HG03135 (cell line): ENCODE measurements at regions not wholly inside any gene's neighbourhood (a gene's known extent, or its start where the extent isn't known, plus 50 kb on each side); places are given as distances from the start of the nearest gene placed in this dataset.
"Not testable (repeated sequence)": the region's sequence is repeated elsewhere in the genome, so short reads cannot be mapped to it uniquely, and the experiment has no call there.

ENCODE experiments used
- ATAC-seq: cut with Tn5 transposase; IDR thresholded peaks from one replicate; pipeline ENCODE4 v1.9.1; 2021; ENCODE audit warnings: mild to moderate bottlenecking, moderate library complexity; ENCODE audit not compliant: unreplicated experiment

GRCh38 chr2:147165697-147166382 lies 679.0 kb upstream of the ACVR2A start:
- ATAC-seq: no peak

GRCh38 chr2:147164563-147164962 lies 680.3 kb upstream of the ACVR2A start:
- no peak for ATAC-seq

- ATAC-seq: no peak
Measured at GRCh38 chr2:147161746-147162145, 683.1 kb upstream of the ACVR2A start.

- ATAC-seq: no peak
Measured at GRCh38 chr2:147156970-147157369, 687.9 kb upstream of the ACVR2A start.

GRCh38 chr2:147150241-147150635 lies 694.6 kb upstream of the ACVR2A start:
- ATAC-seq: no peak

GRCh38 chr2:147149575-147150240 lies 695.1 kb upstream of the ACVR2A start:
- ATAC-seq: no peak

- no peak for ATAC-seq
Measured at GRCh38 chr2:147147802-147148201, 697.0 kb upstream of the ACVR2A start.

GRCh38 chr2:147141930-147142329 lies 702.9 kb upstream of the ACVR2A start:
- no peak for ATAC-seq

- ATAC-seq: not testable (repeated sequence)
Measured at GRCh38 chr2:147139732-147140131, 705.1 kb upstream of the ACVR2A start.

GRCh38 chr2:147137711-147138110 lies 707.1 kb upstream of the ACVR2A start:
- ATAC-seq: no peak

- ATAC-seq: no peak
Measured at GRCh38 chr2:147135376-147135775, 709.5 kb upstream of the ACVR2A start.

GRCh38 chr2:147133286-147133908 lies 711.4 kb upstream of the ACVR2A start:
- ATAC-seq: no peak

GRCh38 chr2:147125145-147125544 lies 719.7 kb upstream of the ACVR2A start:
- no peak for ATAC-seq

GRCh38 chr2:147122944-147123343 lies 721.9 kb upstream of the ACVR2A start:
- ATAC-seq: no peak

GRCh38 chr2:147110962-147111361 lies 733.9 kb upstream of the ACVR2A start:
- no peak for ATAC-seq

- no peak for ATAC-seq
Measured at GRCh38 chr2:147110317-147110716, 734.5 kb upstream of the ACVR2A start.

- no peak for ATAC-seq
Measured at GRCh38 chr2:147109291-147109690, 735.5 kb upstream of the ACVR2A start.

GRCh38 chr2:147108548-147108947 lies 736.3 kb upstream of the ACVR2A start:
- no peak for ATAC-seq

- ATAC-seq: no peak
Measured at GRCh38 chr2:147101941-147102790, 742.7 kb upstream of the ACVR2A start.

GRCh38 chr2:147100406-147101035 lies 744.3 kb upstream of the ACVR2A start:
- ATAC-seq: no peak

GRCh38 chr2:147099845-147100244 lies 745.0 kb upstream of the ACVR2A start:
- no peak for ATAC-seq
